Neural crest cell (in vitro differentiated cells): ENCODE measurements at regions not wholly inside any gene's neighbourhood (a gene's known extent, or its start where the extent isn't known, plus 50 kb on each side); places are given as distances from the start of the nearest gene placed in this dataset.

ENCODE experiments used
- DNase-seq: peaks from one replicate; pipeline ENCODE4 v3.0.0; 2021; ENCODE audit warnings: low read depth, mixed read lengths, low spot score
- H3K27ac Mint-ChIP-seq: one replicate; pipeline ENCODE4 v1.8.0; 2021; ENCODE audit warnings: mild to moderate bottlenecking, mixed read lengths; ENCODE audit not compliant: unreplicated experiment
- H3K27me3 Mint-ChIP-seq: 2 replicates; pipeline ENCODE4 v1.8.0; 2021; ENCODE audit warnings: low read depth, mild to moderate bottlenecking, mixed read lengths
- H3K36me3 Mint-ChIP-seq: 2 replicates; pipeline ENCODE4 v1.8.0; 2021; ENCODE audit warnings: low read depth, mild to moderate bottlenecking, mixed read lengths
- H3K4me1 Mint-ChIP-seq: 2 replicates; pipeline ENCODE4 v1.8.0; 2021; ENCODE audit warnings: mixed read lengths
- H3K4me3 Mint-ChIP-seq: one replicate; pipeline ENCODE4 v1.8.0; 2021; ENCODE audit warnings: mild to moderate bottlenecking, mixed read lengths
- H3K9me3 Mint-ChIP-seq: 2 replicates; pipeline ENCODE4 v1.8.0; 2021; ENCODE audit warnings: mixed read lengths
- TF ChIP-seq, protein P1 (sequence below): fragments of 200-600 bp; sonication (generic); conservative IDR thresholded peaks from 2 replicates; pipeline ENCODE4 v1.5.0; 2021; ENCODE audit warnings: antibody characterized with exemption, mild to moderate bottlenecking

- TF ChIP-seq, protein P1, sequence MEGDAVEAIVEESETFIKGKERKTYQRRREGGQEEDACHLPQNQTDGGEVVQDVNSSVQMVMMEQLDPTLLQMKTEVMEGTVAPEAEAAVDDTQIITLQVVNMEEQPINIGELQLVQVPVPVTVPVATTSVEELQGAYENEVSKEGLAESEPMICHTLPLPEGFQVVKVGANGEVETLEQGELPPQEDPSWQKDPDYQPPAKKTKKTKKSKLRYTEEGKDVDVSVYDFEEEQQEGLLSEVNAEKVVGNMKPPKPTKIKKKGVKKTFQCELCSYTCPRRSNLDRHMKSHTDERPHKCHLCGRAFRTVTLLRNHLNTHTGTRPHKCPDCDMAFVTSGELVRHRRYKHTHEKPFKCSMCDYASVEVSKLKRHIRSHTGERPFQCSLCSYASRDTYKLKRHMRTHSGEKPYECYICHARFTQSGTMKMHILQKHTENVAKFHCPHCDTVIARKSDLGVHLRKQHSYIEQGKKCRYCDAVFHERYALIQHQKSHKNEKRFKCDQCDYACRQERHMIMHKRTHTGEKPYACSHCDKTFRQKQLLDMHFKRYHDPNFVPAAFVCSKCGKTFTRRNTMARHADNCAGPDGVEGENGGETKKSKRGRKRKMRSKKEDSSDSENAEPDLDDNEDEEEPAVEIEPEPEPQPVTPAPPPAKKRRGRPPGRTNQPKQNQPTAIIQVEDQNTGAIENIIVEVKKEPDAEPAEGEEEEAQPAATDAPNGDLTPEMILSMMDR: no peak
- no peak overlapping the region for H3K27ac Mint-ChIP-seq
- no peaks in the 10 kb centered on the region for H3K27me3 Mint-ChIP-seq
Measured at GRCh38 chr10:28151636-28152035, 151.2 kb downstream of the MPP7 start.

DNA sequence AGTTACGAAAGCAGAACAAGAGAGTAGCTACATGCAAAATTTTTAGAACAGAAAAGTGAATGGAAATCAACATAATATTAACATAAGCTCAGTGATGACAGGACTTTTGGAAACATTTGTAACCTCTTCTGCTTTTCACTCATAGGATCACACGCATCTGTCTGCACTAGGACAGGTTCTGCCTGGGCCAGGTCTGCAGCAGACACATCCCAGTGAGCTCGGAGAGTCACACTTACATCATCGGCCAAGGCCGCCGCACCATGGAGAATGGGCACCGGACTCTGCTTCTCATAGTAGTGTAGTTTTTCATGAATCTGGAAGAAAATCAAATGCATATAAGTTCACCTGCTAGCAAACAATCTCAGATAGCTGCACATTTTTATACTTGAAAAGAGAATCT lies 150.9 kb upstream of the ODAD2 start:
- H3K36me3 Mint-ChIP-seq: no peaks in the 10 kb centered on the region
- TF ChIP-seq, protein P1: no peak
- H3K27me3 Mint-ChIP-seq: no peaks in the 10 kb centered on the region
- peaks cover 21% of the 10 kb centered on the region for H3K4me1 Mint-ChIP-seq
- peak overlapping the region; percentile 57 for H3K27ac Mint-ChIP-seq
- DNase-seq: no peak
- no peak overlapping the region for H3K4me3 Mint-ChIP-seq
- H3K9me3 Mint-ChIP-seq: no peaks in the 10 kb centered on the region

More at GRCh38 chr10:28151636-28152035, 151.2 kb downstream of the MPP7 start:
- no peak overlapping the region for H3K4me3 Mint-ChIP-seq
- no peaks in the 10 kb centered on the region for H3K36me3 Mint-ChIP-seq
- no peak for DNase-seq
- H3K4me1 Mint-ChIP-seq: peaks cover 20% of the 10 kb centered on the region
- no peaks in the 10 kb centered on the region for H3K9me3 Mint-ChIP-seq

DNA sequence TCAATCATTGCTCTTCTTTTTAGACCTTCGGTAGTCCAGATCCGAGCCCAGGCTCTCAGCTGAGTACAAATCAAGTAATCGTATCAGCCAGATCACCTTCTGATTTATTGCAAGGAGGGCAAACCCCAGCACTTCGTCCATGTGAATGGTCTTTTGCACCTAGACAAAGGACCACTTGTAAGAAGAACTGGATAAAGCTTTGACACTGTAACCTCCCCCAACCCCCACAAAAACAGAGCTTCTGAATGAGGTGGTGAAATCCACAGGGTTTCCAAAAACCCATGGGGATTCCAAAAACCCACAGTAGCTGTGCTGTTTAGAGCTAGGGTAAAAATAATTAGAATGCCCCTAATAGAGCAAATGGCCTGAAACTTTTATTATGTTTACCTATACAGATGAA lies 148.8 kb upstream of the ODAD2 start:
- Mint-ChIP-seq H3K36me3 (no peaks in the 10 kb centered on the region), H3K4me3 (peak overlapping the region; percentile 7), H3K4me1 (peaks cover 21% of the 10 kb centered on the region), H3K27me3 (no peaks in the 10 kb centered on the region), H3K9me3 (no peaks in the 10 kb centered on the region), H3K27ac (no peak overlapping the region)
- DNase-seq: no peak
- TF ChIP-seq, protein P1: no peak

GRCh38 chr10:28139138-28139537 lies 140.3 kb upstream of the ODAD2 start:
- Mint-ChIP-seq H3K36me3 (peaks cover 13% of the 10 kb centered on the region), H3K4me3 (no peak overlapping the region), H3K9me3 (peaks cover 16% of the 10 kb centered on the region), H3K27me3 (no peaks in the 10 kb centered on the region), H3K27ac (peak overlapping the region; percentile 27), H3K4me1 (no peaks in the 10 kb centered on the region)
- TF ChIP-seq, protein P1: no peak
- no peak for DNase-seq

GRCh38 chr10:28137907-28138880 lies 139.3 kb upstream of the ODAD2 start:
- H3K9me3 Mint-ChIP-seq: peaks cover 20% of the 10 kb centered on the region
- no peak for DNase-seq
- no peaks in the 10 kb centered on the region for H3K4me1 Mint-ChIP-seq
- H3K4me3 Mint-ChIP-seq: no peak overlapping the region
- H3K36me3 Mint-ChIP-seq: peaks cover 15% of the 10 kb centered on the region
- TF ChIP-seq, protein P1: no peak
- H3K27ac Mint-ChIP-seq: no peak overlapping the region
- H3K27me3 Mint-ChIP-seq: no peaks in the 10 kb centered on the region
